ENCODE measurements at regions not wholly inside any gene's neighbourhood (a gene's known extent, or its start where the extent isn't known, plus 50 kb on each side); places are given as distances from the start of the nearest gene placed in this dataset.

GRCh38 chr2:207418419-207418818, 111.3 kb upstream of the CREB1 start:
- H3K9ac ChIP-seq (ENCODE audit: low read length), result no peak overlapping the region
- no peak overlapping the region for H3K27ac ChIP-seq (ENCODE audit: low read depth, low read length)
- no peak overlapping the region for H3K4me3 ChIP-seq (ENCODE audit: low read depth, low read length)
- no peaks in the 10 kb centered on the region for H3K9me3 ChIP-seq (ENCODE audit: control insufficient read depth, insufficient read depth, low read depth, low read length)
- H3K27me3 ChIP-seq (ENCODE audit: control insufficient read depth, insufficient read depth, low read length), result no peaks in the 10 kb centered on the region
- no peaks in the 10 kb centered on the region for H3K36me3 ChIP-seq (ENCODE audit: control insufficient read depth, insufficient read depth, low read length)
- H3K4me1 ChIP-seq (ENCODE audit: control insufficient read depth, insufficient read depth, low read length), result no peaks in the 10 kb centered on the region; the same call in 1 of the 2 replicates

GRCh38 chr2:207419331-207419730, 110.4 kb upstream of the CREB1 start:
- Histone ChIP-seq H3K27ac (ENCODE audit: low read depth, low read length) (no peak overlapping the region), H3K27me3 (ENCODE audit: control insufficient read depth, insufficient read depth, low read length) (no peaks in the 10 kb centered on the region), H3K4me3 (ENCODE audit: low read depth, low read length) (no peak overlapping the region), H3K9ac (ENCODE audit: low read length) (no peak overlapping the region), H3K4me1 (ENCODE audit: control insufficient read depth, insufficient read depth, low read length) (no peaks in the 10 kb centered on the region), H3K36me3 (ENCODE audit: control insufficient read depth, insufficient read depth, low read length) (no peaks in the 10 kb centered on the region), H3K9me3 (ENCODE audit: control insufficient read depth, insufficient read depth, low read depth, low read length) (no peaks in the 10 kb centered on the region)

GRCh38 chr2:207421671-207422070, 108.1 kb upstream of the CREB1 start:
- no peak overlapping the region for H3K9ac ChIP-seq (ENCODE audit: low read length)
- H3K36me3 ChIP-seq (ENCODE audit: control insufficient read depth, insufficient read depth, low read length), result no peaks in the 10 kb centered on the region
- no peaks in the 10 kb centered on the region for H3K27me3 ChIP-seq (ENCODE audit: control insufficient read depth, insufficient read depth, low read length)
- no peaks in the 10 kb centered on the region for H3K9me3 ChIP-seq (ENCODE audit: control insufficient read depth, insufficient read depth, low read depth, low read length)
- H3K4me3 ChIP-seq (ENCODE audit: low read depth, low read length), result no peak overlapping the region
- no peak overlapping the region for H3K27ac ChIP-seq (ENCODE audit: low read depth, low read length)
- H3K4me1 ChIP-seq (ENCODE audit: control insufficient read depth, insufficient read depth, low read length), result no peaks in the 10 kb centered on the region

GRCh38 chr2:207422380-207422779, 107.4 kb upstream of the CREB1 start:
- Histone ChIP-seq H3K4me1 (ENCODE audit: control insufficient read depth, insufficient read depth, low read length) (no peaks in the 10 kb centered on the region), H3K36me3 (ENCODE audit: control insufficient read depth, insufficient read depth, low read length) (no peaks in the 10 kb centered on the region), H3K4me3 (ENCODE audit: low read depth, low read length) (no peak overlapping the region), H3K9ac (ENCODE audit: low read length) (no peak overlapping the region), H3K9me3 (ENCODE audit: control insufficient read depth, insufficient read depth, low read depth, low read length) (no peaks in the 10 kb centered on the region), H3K27ac (ENCODE audit: low read depth, low read length) (no peak overlapping the region), H3K27me3 (ENCODE audit: control insufficient read depth, insufficient read depth, low read length) (no peaks in the 10 kb centered on the region)

- no peak overlapping the region for H3K27ac ChIP-seq (ENCODE audit: low read depth, low read length)
- H3K4me3 ChIP-seq (ENCODE audit: low read depth, low read length), result no peak overlapping the region
- no peaks in the 10 kb centered on the region for H3K36me3 ChIP-seq (ENCODE audit: control insufficient read depth, insufficient read depth, low read length)
Observed at GRCh38 chr2:207423886-207424285, 105.9 kb upstream of the CREB1 start.

GRCh38 chr2:207427986-207428385, 101.8 kb upstream of the CREB1 start:
- no peaks in the 10 kb centered on the region for H3K4me1 ChIP-seq (ENCODE audit: control insufficient read depth, insufficient read depth, low read length)
- H3K9me3 ChIP-seq (ENCODE audit: control insufficient read depth, insufficient read depth, low read depth, low read length), result no peaks in the 10 kb centered on the region
- H3K27me3 ChIP-seq (ENCODE audit: control insufficient read depth, insufficient read depth, low read length), result no peaks in the 10 kb centered on the region
- H3K36me3 ChIP-seq (ENCODE audit: control insufficient read depth, insufficient read depth, low read length), result no peaks in the 10 kb centered on the region
- H3K9ac ChIP-seq (ENCODE audit: low read length), result no peak overlapping the region
- H3K4me3 ChIP-seq (ENCODE audit: low read depth, low read length), result no peak overlapping the region
- no peak overlapping the region for H3K27ac ChIP-seq (ENCODE audit: low read depth, low read length)

More at GRCh38 chr2:207423886-207424285, 105.9 kb upstream of the CREB1 start:
- Histone ChIP-seq H3K4me1 (ENCODE audit: control insufficient read depth, insufficient read depth, low read length) (no peaks in the 10 kb centered on the region), H3K9ac (ENCODE audit: low read length) (no peak overlapping the region), H3K9me3 (ENCODE audit: control insufficient read depth, insufficient read depth, low read depth, low read length) (no peaks in the 10 kb centered on the region), H3K27me3 (ENCODE audit: control insufficient read depth, insufficient read depth, low read length) (no peaks in the 10 kb centered on the region)

GRCh38 chr2:207428573-207428972, 101.2 kb upstream of the CREB1 start:
- no peaks in the 10 kb centered on the region for H3K4me1 ChIP-seq (ENCODE audit: control insufficient read depth, insufficient read depth, low read length)
- no peak overlapping the region for H3K9ac ChIP-seq (ENCODE audit: low read length)
- no peaks in the 10 kb centered on the region for H3K36me3 ChIP-seq (ENCODE audit: control insufficient read depth, insufficient read depth, low read length)
- H3K27ac ChIP-seq (ENCODE audit: low read depth, low read length), result no peak overlapping the region
- no peaks in the 10 kb centered on the region for H3K9me3 ChIP-seq (ENCODE audit: control insufficient read depth, insufficient read depth, low read depth, low read length)
- no peak overlapping the region for H3K4me3 ChIP-seq (ENCODE audit: low read depth, low read length)
- no peaks in the 10 kb centered on the region for H3K27me3 ChIP-seq (ENCODE audit: control insufficient read depth, insufficient read depth, low read length)

- no peaks in the 10 kb centered on the region for H3K9me3 ChIP-seq (ENCODE audit: control insufficient read depth, insufficient read depth, low read depth, low read length)
- no peaks in the 10 kb centered on the region for H3K27me3 ChIP-seq (ENCODE audit: control insufficient read depth, insufficient read depth, low read length)
- no peak overlapping the region for H3K9ac ChIP-seq (ENCODE audit: low read length)
- H3K36me3 ChIP-seq (ENCODE audit: control insufficient read depth, insufficient read depth, low read length), result no peaks in the 10 kb centered on the region
- H3K27ac ChIP-seq (ENCODE audit: low read depth, low read length), result no peak overlapping the region
- H3K4me1 ChIP-seq (ENCODE audit: control insufficient read depth, insufficient read depth, low read length), result no peaks in the 10 kb centered on the region
- H3K4me3 ChIP-seq (ENCODE audit: low read depth, low read length), result no peak overlapping the region
Observed at GRCh38 chr2:207432453-207432852, 97.3 kb upstream of the CREB1 start.

GRCh38 chr2:207434306-207434705, 95.5 kb upstream of the CREB1 start:
- Histone ChIP-seq H3K27ac (ENCODE audit: low read depth, low read length) (no peak overlapping the region), H3K4me3 (ENCODE audit: low read depth, low read length) (no peak overlapping the region), H3K27me3 (ENCODE audit: control insufficient read depth, insufficient read depth, low read length) (no peaks in the 10 kb centered on the region), H3K4me1 (ENCODE audit: control insufficient read depth, insufficient read depth, low read length) (no peaks in the 10 kb centered on the region), H3K36me3 (ENCODE audit: control insufficient read depth, insufficient read depth, low read length) (no peaks in the 10 kb centered on the region), H3K9ac (ENCODE audit: low read length) (no peak overlapping the region), H3K9me3 (ENCODE audit: control insufficient read depth, insufficient read depth, low read depth, low read length) (no peaks in the 10 kb centered on the region)

- H3K27me3 ChIP-seq (ENCODE audit: control insufficient read depth, insufficient read depth, low read length), result no peaks in the 10 kb centered on the region
Observed at GRCh38 chr2:207434899-207435465, 94.8 kb upstream of the CREB1 start.

GRCh38 chr2:207437136-207437523, 92.6 kb upstream of the CREB1 start:
- no peaks in the 10 kb centered on the region for H3K36me3 ChIP-seq (ENCODE audit: control insufficient read depth, insufficient read depth, low read length)
- H3K27ac ChIP-seq (ENCODE audit: low read depth, low read length), result no peak overlapping the region
- H3K4me3 ChIP-seq (ENCODE audit: low read depth, low read length), result no peak overlapping the region
- no peak overlapping the region for H3K9ac ChIP-seq (ENCODE audit: low read length)
- H3K9me3 ChIP-seq (ENCODE audit: control insufficient read depth, insufficient read depth, low read depth, low read length), result no peaks in the 10 kb centered on the region
- no peaks in the 10 kb centered on the region for H3K4me1 ChIP-seq (ENCODE audit: control insufficient read depth, insufficient read depth, low read length)
- H3K27me3 ChIP-seq (ENCODE audit: control insufficient read depth, insufficient read depth, low read length), result no peaks in the 10 kb centered on the region

More at GRCh38 chr2:207434899-207435465, 94.8 kb upstream of the CREB1 start:
- Histone ChIP-seq H3K9me3 (ENCODE audit: control insufficient read depth, insufficient read depth, low read depth, low read length) (no peaks in the 10 kb centered on the region), H3K4me3 (ENCODE audit: low read depth, low read length) (no peak overlapping the region), H3K9ac (ENCODE audit: low read length) (no peak overlapping the region), H3K36me3 (ENCODE audit: control insufficient read depth, insufficient read depth, low read length) (no peaks in the 10 kb centered on the region), H3K27ac (ENCODE audit: low read depth, low read length) (no peak overlapping the region), H3K4me1 (ENCODE audit: control insufficient read depth, insufficient read depth, low read length) (no peaks in the 10 kb centered on the region)

Measured in HUES6 (cell line).